GM19238 (cell line): ENCODE measurements at regions not wholly inside any gene's neighbourhood (a gene's known extent, or its start where the extent isn't known, plus 50 kb on each side); places are given as distances from the start of the nearest gene placed in this dataset.
"Not testable (repeated sequence)": the region's sequence is repeated elsewhere in the genome, so short reads cannot be mapped to it uniquely, and the experiment has no call there.

Experiments used
- DNase-seq: peaks from one replicate; pipeline ENCODE4 v3.0.0; 2011; ENCODE audit warnings: low spot score; ENCODE audit not compliant: insufficient read length

- not testable (repeated sequence) for DNase-seq
Measured at GRCh38 chr1:194357573-194358207, 1171.3 kb upstream of the B3GALT2 start.

GRCh38 chr1:194355488-194356106 lies 1169.2 kb upstream of the B3GALT2 start:
- no peak for DNase-seq

GRCh38 chr1:194353121-194353520 lies 1166.7 kb upstream of the B3GALT2 start:
- no peak for DNase-seq

DNA sequence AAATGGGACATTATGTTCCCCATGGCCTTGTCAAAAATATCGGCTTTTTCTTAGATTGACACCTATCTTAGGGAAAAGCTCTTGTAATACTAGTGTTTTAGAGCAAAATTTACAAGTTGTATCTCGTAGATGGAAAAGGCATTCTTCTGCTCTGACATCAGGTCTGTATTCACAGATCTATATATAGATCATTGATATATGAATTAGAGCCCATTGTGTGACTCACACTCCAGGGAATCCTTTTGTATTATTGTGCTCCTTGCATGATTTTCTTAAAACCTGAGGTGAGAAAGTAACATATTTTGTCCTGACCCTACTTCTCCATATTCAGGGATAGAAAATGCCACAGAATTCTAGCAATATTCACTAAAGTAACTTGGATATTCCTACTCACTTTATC lies 1160.8 kb upstream of the B3GALT2 start:
- no peak for DNase-seq

- DNase-seq = no peak
Measured at GRCh38 chr1:194342484-194343262, 1156.3 kb upstream of the B3GALT2 start.

DNA sequence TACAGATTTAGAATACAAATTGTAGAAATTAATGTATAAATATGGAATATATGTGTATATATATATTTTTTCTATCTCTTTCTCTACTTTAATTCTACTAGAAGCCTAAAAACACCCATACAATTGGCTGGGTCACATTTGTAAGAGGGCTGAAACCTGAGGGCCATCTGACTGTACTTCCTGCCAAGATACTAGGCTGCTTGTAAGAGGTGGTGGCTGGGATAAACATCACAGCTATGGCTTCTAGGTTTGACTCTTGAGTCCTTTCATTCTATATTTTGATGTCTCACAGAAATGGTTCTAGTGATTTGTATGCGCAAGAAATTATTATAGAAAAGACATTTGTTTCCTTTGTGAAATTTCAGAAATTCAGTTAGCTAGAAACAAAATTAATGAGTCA lies 1155.2 kb upstream of the B3GALT2 start:
- DNase-seq = no peak

DNA sequence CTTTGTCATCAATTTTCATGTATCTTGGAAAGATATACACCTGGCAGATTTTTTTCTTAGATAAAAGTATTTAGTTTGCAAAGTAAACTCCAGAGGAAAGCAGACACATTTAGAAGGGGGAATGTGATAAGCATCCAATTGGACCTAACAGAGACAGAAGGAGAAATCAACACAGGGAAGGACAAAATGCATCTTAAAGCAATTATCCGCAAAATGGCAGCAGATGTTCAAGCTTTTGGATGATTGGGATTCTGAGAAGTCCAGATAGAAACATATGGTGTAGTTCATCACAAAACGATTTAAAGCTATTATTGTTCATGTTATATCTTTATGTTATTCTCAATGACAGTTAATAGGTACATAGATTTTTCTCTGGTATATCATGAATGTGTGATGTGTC lies 1153.1 kb upstream of the B3GALT2 start:
- DNase-seq = no peak

- DNase-seq = no peak
Measured at GRCh38 chr1:194338241-194338948, 1152.0 kb upstream of the B3GALT2 start.

GRCh38 chr1:194333240-194333639 lies 1146.8 kb upstream of the B3GALT2 start:
- DNase-seq = no peak

DNA sequence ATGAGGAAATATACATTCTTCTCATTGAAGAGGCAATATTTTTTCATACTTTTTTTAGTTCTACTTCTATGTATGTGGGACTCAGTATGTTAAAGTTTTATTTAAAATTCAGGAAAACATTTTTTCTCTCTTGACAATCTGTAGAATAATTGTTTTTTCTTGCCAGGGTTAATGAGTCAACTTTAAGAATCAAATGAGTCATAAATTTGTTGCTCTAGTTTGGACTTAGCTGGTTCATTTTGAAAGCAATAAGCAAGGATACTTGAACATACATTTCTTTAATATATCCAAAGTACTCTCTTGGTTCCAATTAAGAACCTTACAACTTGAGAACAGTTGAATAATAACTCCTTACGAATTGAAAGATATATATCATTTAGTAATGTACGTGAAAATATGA lies 1145.3 kb upstream of the B3GALT2 start:
- DNase-seq = no peak

GRCh38 chr1:194322751-194323150 lies 1136.3 kb upstream of the B3GALT2 start:
- no peak for DNase-seq

- DNase-seq = no peak
Measured at GRCh38 chr1:194318790-194319280, 1132.4 kb upstream of the B3GALT2 start.

GRCh38 chr1:194309697-194310096 lies 1123.3 kb upstream of the B3GALT2 start:
- DNase-seq = no peak

DNA sequence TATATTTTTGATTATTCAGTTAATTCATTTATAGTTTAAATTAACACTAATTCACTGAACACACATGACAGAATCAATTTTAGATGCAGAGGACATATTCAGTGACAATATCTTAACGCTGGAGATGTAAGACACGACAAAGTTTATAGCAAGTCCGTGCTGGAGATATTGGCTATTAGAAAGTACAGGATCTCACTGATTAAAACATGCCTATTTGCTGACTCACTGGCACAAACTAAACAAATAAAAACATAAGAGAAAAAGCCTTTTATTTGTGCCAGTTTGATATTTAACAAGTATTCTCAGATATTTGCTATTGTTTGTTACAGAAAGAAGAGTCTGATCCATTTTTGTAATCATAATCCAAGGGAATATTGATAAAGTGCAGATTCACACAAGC lies 1122.9 kb upstream of the B3GALT2 start:
- no peak for DNase-seq

DNA sequence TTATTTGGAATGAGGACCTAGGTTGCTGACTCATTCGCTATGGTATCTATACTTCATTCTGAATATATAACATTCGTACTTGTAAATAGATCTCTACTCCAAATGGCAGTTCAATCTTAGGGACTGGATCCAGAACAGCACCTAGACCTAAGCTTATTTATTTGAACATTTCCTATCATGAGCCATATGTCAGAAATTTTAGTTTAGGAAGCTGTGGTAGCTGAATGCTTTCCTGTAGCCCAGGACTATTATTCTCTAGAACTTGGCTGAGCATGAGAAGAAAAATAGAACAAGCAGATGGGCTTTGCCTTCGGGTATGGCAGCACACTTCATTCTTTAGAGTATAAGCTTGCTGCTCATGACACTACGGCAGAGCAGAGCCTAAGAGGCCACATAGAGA lies 1114.4 kb upstream of the B3GALT2 start:
- no peak for DNase-seq

- no peak for DNase-seq
Measured at GRCh38 chr1:194300340-194300739, 1113.9 kb upstream of the B3GALT2 start.

DNA sequence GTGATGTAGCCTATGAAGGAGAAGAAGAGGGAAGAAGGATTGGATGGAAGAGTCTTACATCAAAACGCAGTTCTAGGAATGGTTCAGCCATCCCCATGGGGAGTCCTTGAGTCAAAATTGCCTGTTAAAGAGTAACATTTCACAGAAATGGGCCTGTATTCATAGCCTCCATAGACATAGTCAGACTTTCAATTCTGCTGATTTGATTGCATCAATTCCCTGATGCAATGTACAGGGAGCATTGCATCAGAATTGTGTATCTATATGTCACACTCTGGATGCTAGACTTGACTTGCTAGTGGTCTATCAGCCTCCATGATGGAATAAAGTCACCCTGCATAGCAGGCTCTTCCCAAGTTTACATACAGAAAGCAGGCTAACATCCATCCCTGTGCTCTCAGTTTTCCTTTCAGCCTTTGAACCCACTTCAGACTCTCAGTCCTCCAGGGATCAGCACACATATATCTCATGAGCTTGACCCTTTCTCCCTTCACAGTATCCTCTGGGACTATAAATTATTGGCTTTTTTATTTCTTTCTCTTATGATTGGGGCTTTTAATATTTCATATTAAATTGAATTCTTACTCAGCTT lies 1111.7 kb upstream of the B3GALT2 start:
- DNase-seq = no peak

DNA sequence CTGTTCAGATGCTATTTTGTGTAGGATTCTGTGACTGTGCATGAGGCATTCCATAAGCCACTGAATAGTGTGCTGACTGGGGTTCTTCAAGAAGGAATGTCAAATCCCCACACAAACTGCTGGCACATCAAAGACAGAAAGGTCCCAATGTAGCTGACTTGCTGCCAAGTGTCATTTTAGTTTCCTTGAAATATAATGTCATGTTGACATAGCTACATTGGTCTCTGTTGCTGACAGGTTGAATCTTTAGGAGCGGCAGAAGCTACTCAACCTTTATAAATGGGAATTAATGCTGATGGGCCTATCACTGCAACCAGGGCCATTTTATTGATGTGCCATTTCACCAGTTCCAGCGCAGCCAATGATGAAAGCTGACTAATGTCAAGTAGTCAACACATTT lies 1110.7 kb upstream of the B3GALT2 start:
- DNase-seq = no peak

DNA sequence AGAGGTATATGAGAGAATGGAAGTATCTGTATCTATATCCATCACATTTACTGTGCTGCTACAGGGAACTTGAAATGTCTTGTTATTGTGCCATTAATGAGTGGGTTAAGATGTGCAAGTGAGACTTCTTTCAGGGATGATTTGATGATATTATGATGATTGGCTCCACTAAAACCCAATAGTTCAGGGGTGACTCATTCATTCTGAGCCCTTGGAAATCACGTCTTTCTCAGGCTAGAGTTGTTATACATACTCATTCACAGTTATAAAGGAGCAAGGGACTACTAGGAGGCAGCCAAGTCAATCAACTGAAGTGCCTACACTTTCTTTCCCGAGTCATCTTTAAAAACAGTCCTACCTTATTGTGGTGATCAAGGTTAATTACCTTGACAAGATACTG lies 1109.8 kb upstream of the B3GALT2 start:
- DNase-seq = no peak

GRCh38 chr1:194295685-194296084 lies 1109.3 kb upstream of the B3GALT2 start:
- DNase-seq = no peak

- no peak for DNase-seq
Measured at GRCh38 chr1:194293851-194294405, 1107.5 kb upstream of the B3GALT2 start.
